ENCODE measurements at regions not wholly inside any gene's neighbourhood (a gene's known extent, or its start where the extent isn't known, plus 50 kb on each side); places are given as distances from the start of the nearest gene placed in this dataset.

GRCh38 chr15:97790180-97790579, 170.3 kb upstream of the ARRDC4 start:
- TF ChIP-seq FOXK2 (IDR thresholded peaks at IDR 0.05) (no peak), SP1 (IDR thresholded peaks at IDR 0.05) (no peak), CTBP1 (IDR thresholded peaks at IDR 0.05; ENCODE audit: borderline replicate concordance) (no peak), LEF1 (IDR thresholded peaks at IDR 0.05; ENCODE audit: borderline replicate concordance) (no peak), SUZ12 (IDR thresholded peaks at IDR 0.05) (no peak), NFRKB (IDR thresholded peaks at IDR 0.05) (no peak), FOXM1 (IDR thresholded peaks at IDR 0.05; ENCODE audit: borderline replicate concordance) (no peak), BHLHE40 (IDR thresholded peaks at IDR 0.05; ENCODE audit: borderline replicate concordance) (no peak)
- ChIA-PET CTCF (no interaction called here), POLR2A (no interaction called here)
- no peak for DNase-seq (ENCODE audit: extremely low spot score)

GRCh38 chr15:97791824-97792792, 168.4 kb upstream of the ARRDC4 start:
- TF ChIP-seq NFRKB (IDR thresholded peaks at IDR 0.05) (no peak), L3MBTL2 (conservative IDR thresholded peaks at IDR 0.05) (no peak), FOXM1 (IDR thresholded peaks at IDR 0.05; ENCODE audit: borderline replicate concordance) (no peak), FOXK2 (IDR thresholded peaks at IDR 0.05) (no peak), TARDBP (IDR thresholded peaks at IDR 0.05) (no peak), BHLHE40 (IDR thresholded peaks at IDR 0.05; ENCODE audit: borderline replicate concordance) (no peak), LEF1 (IDR thresholded peaks at IDR 0.05; ENCODE audit: borderline replicate concordance) (no peak), HDGF (IDR thresholded peaks at IDR 0.05; ENCODE audit: borderline replicate concordance) (no peak), PKNOX1 (IDR thresholded peaks at IDR 0.05) (no peak), ELF4 (IDR thresholded peaks at IDR 0.05) (no peak), SUZ12 (IDR thresholded peaks at IDR 0.05) (no peak), ZNF384 (IDR thresholded peaks at IDR 0.05) (no peak), ARNT (IDR thresholded peaks at IDR 0.05) (no peak), CTBP1 (IDR thresholded peaks at IDR 0.05; ENCODE audit: borderline replicate concordance) (no peak), SP1 (IDR thresholded peaks at IDR 0.05) (no peak)
- ChIA-PET POLR2A (no interaction called here), CTCF (interaction anchor here (0.7 kb wide), 1 partner anchor 79 kb away, joined by 4 read pairs; no protein-coding TSS in a partner anchor)
- no peak for DNase-seq (ENCODE audit: extremely low spot score)

- POLR2A ChIA-PET, result no interaction called here
- CTCF ChIA-PET, result no interaction called here
Observed at GRCh38 chr15:97804950-97805349, 155.6 kb upstream of the ARRDC4 start.

GRCh38 chr15:97806766-97807165, 153.7 kb upstream of the ARRDC4 start:
- DNase-seq (ENCODE audit: extremely low spot score), result no peak
- TF ChIP-seq CTBP1 (IDR thresholded peaks at IDR 0.05; ENCODE audit: borderline replicate concordance) (no peak), TARDBP (IDR thresholded peaks at IDR 0.05) (no peak), ZNF384 (IDR thresholded peaks at IDR 0.05) (no peak), FOXM1 (IDR thresholded peaks at IDR 0.05; ENCODE audit: borderline replicate concordance) (no peak), SUZ12 (IDR thresholded peaks at IDR 0.05) (no peak), SP1 (IDR thresholded peaks at IDR 0.05) (no peak), HDGF (IDR thresholded peaks at IDR 0.05; ENCODE audit: borderline replicate concordance) (no peak), FOXA1 (IDR thresholded peaks at IDR 0.05) (no peak), ELF4 (IDR thresholded peaks at IDR 0.05) (no peak), NFRKB (IDR thresholded peaks at IDR 0.05) (no peak), PKNOX1 (IDR thresholded peaks at IDR 0.05) (no peak), BHLHE40 (IDR thresholded peaks at IDR 0.05; ENCODE audit: borderline replicate concordance) (no peak), LEF1 (IDR thresholded peaks at IDR 0.05; ENCODE audit: borderline replicate concordance) (no peak), FOXK2 (IDR thresholded peaks at IDR 0.05) (no peak), L3MBTL2 (conservative IDR thresholded peaks at IDR 0.05) (no peak), ARNT (IDR thresholded peaks at IDR 0.05) (no peak)
- ChIA-PET CTCF (no interaction called here), POLR2A (no interaction called here)

More at GRCh38 chr15:97804950-97805349, 155.6 kb upstream of the ARRDC4 start:
- DNase-seq (ENCODE audit: extremely low spot score), result no peak
- no peak for TF ChIP-seq L3MBTL2 (conservative IDR thresholded peaks at IDR 0.05)
- no peak for TF ChIP-seq CTBP1 (IDR thresholded peaks at IDR 0.05; ENCODE audit: borderline replicate concordance)
- TF ChIP-seq FOXK2 (IDR thresholded peaks at IDR 0.05), result no peak
- TF ChIP-seq HDGF (IDR thresholded peaks at IDR 0.05; ENCODE audit: borderline replicate concordance), result no peak
- TF ChIP-seq SUZ12 (IDR thresholded peaks at IDR 0.05), result no peak
- no peak for TF ChIP-seq PKNOX1 (IDR thresholded peaks at IDR 0.05)
- no peak for TF ChIP-seq LEF1 (IDR thresholded peaks at IDR 0.05; ENCODE audit: borderline replicate concordance)
- TF ChIP-seq FOXA1 (IDR thresholded peaks at IDR 0.05), result no peak
- TF ChIP-seq TARDBP (IDR thresholded peaks at IDR 0.05), result no peak

GRCh38 chr15:97815835-97816234, 144.7 kb upstream of the ARRDC4 start:
- ChIA-PET POLR2A (no interaction called here), CTCF (no interaction called here)
- no peak for DNase-seq (ENCODE audit: extremely low spot score)
- TF ChIP-seq BHLHE40 (IDR thresholded peaks at IDR 0.05; ENCODE audit: borderline replicate concordance), result no peak
- no peak for TF ChIP-seq SUZ12 (IDR thresholded peaks at IDR 0.05)
- TF ChIP-seq ARNT (IDR thresholded peaks at IDR 0.05), result no peak
- TF ChIP-seq ZNF384 (IDR thresholded peaks at IDR 0.05), result no peak
- TF ChIP-seq ELF4 (IDR thresholded peaks at IDR 0.05), result no peak
- no peak for TF ChIP-seq SP1 (IDR thresholded peaks at IDR 0.05)
- no peak for TF ChIP-seq CTBP1 (IDR thresholded peaks at IDR 0.05; ENCODE audit: borderline replicate concordance)
- TF ChIP-seq LEF1 (IDR thresholded peaks at IDR 0.05; ENCODE audit: borderline replicate concordance), result no peak
- TF ChIP-seq FOXA1 (IDR thresholded peaks at IDR 0.05), result no peak
- TF ChIP-seq L3MBTL2 (conservative IDR thresholded peaks at IDR 0.05), result no peak
- no peak for TF ChIP-seq NFRKB (IDR thresholded peaks at IDR 0.05)
- no peak for TF ChIP-seq TARDBP (IDR thresholded peaks at IDR 0.05)
- TF ChIP-seq FOXK2 (IDR thresholded peaks at IDR 0.05), result no peak
- TF ChIP-seq PKNOX1 (IDR thresholded peaks at IDR 0.05), result no peak
- TF ChIP-seq FOXM1 (IDR thresholded peaks at IDR 0.05; ENCODE audit: borderline replicate concordance), result no peak
- no peak for TF ChIP-seq HDGF (IDR thresholded peaks at IDR 0.05; ENCODE audit: borderline replicate concordance)

Measured in HEK293T (cell line).